Eye (tissue), 1 donor: ENCODE measurements at regions not wholly inside any gene's neighbourhood (a gene's known extent, or its start where the extent isn't known, plus 50 kb on each side); places are given as distances from the start of the nearest gene placed in this dataset.

Experiments used
- DNase-seq: peaks from one replicate; pipeline ENCODE4 v3.0.0-alpha.2; 2015

- no peak for DNase-seq
Measured at GRCh38 chr6:147141711-147142308, 62.4 kb upstream of the STXBP5 start.

- DNase-seq: no peak
Measured at GRCh38 chr6:147142684-147143245, 61.5 kb upstream of the STXBP5 start.

GRCh38 chr6:147149092-147149491, 55.1 kb upstream of the STXBP5 start:
- no peak for DNase-seq

- DNase-seq: no peak
Measured at GRCh38 chr6:147149826-147150225, 54.4 kb upstream of the STXBP5 start.

- DNase-seq: no peak
Measured at GRCh38 chr6:147150293-147150692, 53.9 kb upstream of the STXBP5 start.
